ENCODE measurements at regions not wholly inside any gene's neighbourhood (a gene's known extent, or its start where the extent isn't known, plus 50 kb on each side); places are given as distances from the start of the nearest gene placed in this dataset.
"Not testable (repeated sequence)": the region's sequence is repeated elsewhere in the genome, so short reads cannot be mapped to it uniquely, and the experiment has no call there.

DNA sequence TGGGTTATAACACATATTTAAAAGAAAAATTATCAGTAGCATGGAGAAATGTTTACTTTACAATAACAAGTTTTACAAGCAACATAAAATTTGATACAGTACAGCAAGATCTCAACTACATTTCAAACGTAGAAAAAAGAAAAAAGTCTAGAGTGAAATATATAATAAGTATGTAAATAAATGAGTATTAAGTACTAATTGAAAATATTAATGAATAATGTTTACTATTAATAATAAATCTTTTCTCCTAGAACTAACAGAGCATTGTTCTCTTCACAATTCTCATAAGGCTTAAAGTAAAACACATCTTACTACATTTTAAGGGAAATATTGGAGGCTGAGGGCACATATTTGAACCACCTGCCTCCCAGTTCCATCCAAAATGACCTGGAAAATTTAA, 72.1 kb downstream of the TMEM212 start:
- H3K4me1 ChIP-seq: no peaks in the 10 kb centered on the region
- 53 to 57% methylated on average over 1 of the region's 1 CpG for WGBS, 2 donors (ENCODE audit: low coverage in 1 of 2)
- H3K9me3 ChIP-seq: peaks cover 0 to 3% (median 0%) of the 10 kb centered on the region in 3 donors
- H3K4me3 ChIP-seq: no peak overlapping the region
- no peak for TF ChIP-seq POLR2A (IDR thresholded peaks at IDR 0.05)
- TF ChIP-seq, protein P1, sequence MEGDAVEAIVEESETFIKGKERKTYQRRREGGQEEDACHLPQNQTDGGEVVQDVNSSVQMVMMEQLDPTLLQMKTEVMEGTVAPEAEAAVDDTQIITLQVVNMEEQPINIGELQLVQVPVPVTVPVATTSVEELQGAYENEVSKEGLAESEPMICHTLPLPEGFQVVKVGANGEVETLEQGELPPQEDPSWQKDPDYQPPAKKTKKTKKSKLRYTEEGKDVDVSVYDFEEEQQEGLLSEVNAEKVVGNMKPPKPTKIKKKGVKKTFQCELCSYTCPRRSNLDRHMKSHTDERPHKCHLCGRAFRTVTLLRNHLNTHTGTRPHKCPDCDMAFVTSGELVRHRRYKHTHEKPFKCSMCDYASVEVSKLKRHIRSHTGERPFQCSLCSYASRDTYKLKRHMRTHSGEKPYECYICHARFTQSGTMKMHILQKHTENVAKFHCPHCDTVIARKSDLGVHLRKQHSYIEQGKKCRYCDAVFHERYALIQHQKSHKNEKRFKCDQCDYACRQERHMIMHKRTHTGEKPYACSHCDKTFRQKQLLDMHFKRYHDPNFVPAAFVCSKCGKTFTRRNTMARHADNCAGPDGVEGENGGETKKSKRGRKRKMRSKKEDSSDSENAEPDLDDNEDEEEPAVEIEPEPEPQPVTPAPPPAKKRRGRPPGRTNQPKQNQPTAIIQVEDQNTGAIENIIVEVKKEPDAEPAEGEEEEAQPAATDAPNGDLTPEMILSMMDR (IDR thresholded peaks at IDR 0.05): no peak
- TF ChIP-seq EP300 (IDR thresholded peaks at IDR 0.05): no peak
- TF ChIP-seq POLR2AphosphoS5 (IDR thresholded peaks at IDR 0.05): no peak
- no peaks in the 10 kb centered on the region for H3K36me3 ChIP-seq
- H3K27ac ChIP-seq: no peak overlapping the region
- no peak for ATAC-seq
- no peaks in the 10 kb centered on the region for H3K27me3 ChIP-seq

GRCh38 chr3:171916888-171917287, 73.7 kb downstream of the TMEM212 start:
- WGBS, 2 donors (ENCODE audit: low coverage in 1 of 2): 77 to 79% methylated on average over 2 to 3 of the region's 3 CpGs
- Histone ChIP-seq H3K4me3 (no peak overlapping the region), H3K9me3 (peaks cover 0 to 15% (median 0%) of the 10 kb centered on the region in 3 donors), H3K27ac (no peak overlapping the region), H3K4me1 (no peaks in the 10 kb centered on the region), H3K27me3 (no peaks in the 10 kb centered on the region), H3K36me3 (no peaks in the 10 kb centered on the region)
- no peak for ATAC-seq
- no peak for TF ChIP-seq POLR2A (IDR thresholded peaks at IDR 0.05)
- TF ChIP-seq POLR2AphosphoS5 (IDR thresholded peaks at IDR 0.05): no peak
- TF ChIP-seq, protein P1 (IDR thresholded peaks at IDR 0.05): no peak
- TF ChIP-seq EP300 (IDR thresholded peaks at IDR 0.05): no peak

DNA sequence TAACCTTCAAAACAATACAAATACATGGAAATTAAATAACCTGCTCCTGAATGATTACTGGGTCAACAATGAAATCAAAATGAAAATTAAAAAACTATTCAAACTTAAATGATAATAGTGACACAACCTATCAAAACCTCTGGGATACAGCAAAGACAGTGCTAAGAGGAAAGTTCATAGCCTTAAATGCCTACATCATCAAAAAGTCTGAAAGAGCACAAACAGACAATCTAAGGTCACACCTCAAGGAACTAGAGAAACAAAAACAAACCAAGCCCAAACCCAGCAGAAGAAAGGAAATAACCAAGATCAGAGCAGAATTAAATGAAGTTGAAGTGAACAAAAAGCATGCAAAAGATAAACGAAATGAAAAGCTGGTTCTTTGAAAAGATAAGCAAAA, 79.5 kb downstream of the TMEM212 start:
- not testable (repeated sequence) for H3K36me3 ChIP-seq, H3K4me1 ChIP-seq, H3K4me3 ChIP-seq, H3K27ac ChIP-seq, ATAC-seq, H3K27me3 ChIP-seq
- H3K9me3 ChIP-seq: peaks cover 0 to 23% (median 0%) of the 10 kb centered on the region in 3 donors
- 86% methylated on average over 1 of the region's 1 CpG; no CpG with 5 or more reads in 1 of the 2 donors for WGBS, 2 donors (ENCODE audit: low coverage in 1 of 2)

- WGBS, 2 donors (ENCODE audit: low coverage in 1 of 2): 71 to 92% methylated on average over 2 of the region's 2 CpGs
- H3K27ac ChIP-seq, H3K4me1 ChIP-seq, H3K4me3 ChIP-seq, H3K27me3 ChIP-seq, H3K36me3 ChIP-seq, ATAC-seq: not testable (repeated sequence)
- peaks cover 0 to 23% (median 0%) of the 10 kb centered on the region in 3 donors for H3K9me3 ChIP-seq
Measured at GRCh38 chr3:171923668-171924067, 80.5 kb downstream of the TMEM212 start.

DNA sequence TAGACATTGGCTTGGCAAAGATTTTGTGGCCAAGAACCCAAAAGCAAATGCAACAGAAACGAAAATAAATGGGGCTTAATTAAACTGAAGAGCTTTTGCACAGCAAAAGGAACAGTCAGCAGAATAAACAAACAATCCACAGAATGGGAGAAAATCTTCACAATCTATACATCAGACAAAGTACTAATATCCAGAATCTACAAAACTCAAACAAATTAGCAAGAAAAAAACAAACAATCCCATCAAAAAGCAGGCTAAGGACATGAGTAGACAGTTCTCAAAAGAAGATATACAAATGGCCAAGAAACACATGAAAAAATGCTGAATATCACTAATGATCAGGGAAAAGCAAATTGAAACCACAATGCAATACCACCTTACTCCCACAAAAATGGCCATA, 81.7 kb downstream of the TMEM212 start:
- H3K9me3 ChIP-seq: peaks cover 0 to 23% (median 0%) of the 10 kb centered on the region in 3 donors
- WGBS, 2 donors (ENCODE audit: low coverage in 1 of 2): 90% methylated on average over 1 of the region's 1 CpG; no CpG with 5 or more reads in 1 of the 2 donors
- not testable (repeated sequence) for H3K27me3 ChIP-seq, H3K4me1 ChIP-seq, H3K27ac ChIP-seq, H3K36me3 ChIP-seq, H3K4me3 ChIP-seq, ATAC-seq

DNA sequence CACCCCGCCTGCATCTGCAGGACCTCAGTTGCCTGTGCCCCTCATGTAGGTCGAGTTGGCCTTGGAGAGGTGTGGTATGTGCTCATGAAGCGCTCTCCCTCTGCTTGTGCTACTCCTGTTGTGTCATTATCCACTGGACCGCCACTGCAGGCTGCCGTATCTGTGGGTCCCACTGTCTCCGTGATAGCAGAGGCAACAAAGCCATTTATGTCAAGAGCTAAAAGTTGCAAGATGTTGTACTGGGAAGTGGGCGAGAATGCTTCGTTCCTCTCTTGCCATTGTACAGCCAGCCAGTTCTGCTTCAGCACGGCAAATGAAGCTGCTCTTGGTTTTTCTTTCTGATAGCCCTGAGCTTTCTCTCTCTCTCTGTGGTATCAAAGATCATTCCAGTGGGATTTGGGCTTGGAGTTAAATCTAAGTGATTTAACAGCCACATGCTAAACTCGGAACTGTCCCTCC, 89.0 kb downstream of the TMEM212 start:
- no peak overlapping the region for H3K27ac ChIP-seq
- no peaks in the 10 kb centered on the region for H3K4me1 ChIP-seq
- no peaks in the 10 kb centered on the region for H3K36me3 ChIP-seq
- 57 to 83% methylated on average over 2 to 9 of the region's 10 CpGs for WGBS, 2 donors (ENCODE audit: low coverage in 1 of 2)
- H3K4me3 ChIP-seq: no peak overlapping the region
- H3K9me3 ChIP-seq: no peaks in the 10 kb centered on the region
- no peaks in the 10 kb centered on the region for H3K27me3 ChIP-seq
- ATAC-seq: no peak
- TF ChIP-seq EP300 (IDR thresholded peaks at IDR 0.05) (no peak), POLR2A (IDR thresholded peaks at IDR 0.05) (no peak), POLR2AphosphoS5 (IDR thresholded peaks at IDR 0.05) (no peak)
- TF ChIP-seq, protein P1 (IDR thresholded peaks at IDR 0.05): no peak

All from gastroesophageal sphincter (tissue), 4 donors.